Prostate gland (tissue), 2 donors: ENCODE measurements at regions not wholly inside any gene's neighbourhood (a gene's known extent, or its start where the extent isn't known, plus 50 kb on each side); places are given as distances from the start of the nearest gene placed in this dataset.

Source experiments
- POLR2A ChIP-seq: fragments of 450-650 bp; IDR thresholded peaks from one replicate; pipeline ENCODE4 v1.6.1; 2016; ENCODE audit warnings: antibody characterized with exemption, mild to moderate bottlenecking
- TF ChIP-seq, protein P1 (sequence below), 4 experiments: fragments of 200-600 bp in 2 of 4; fragments of 450-650 bp in 2 of 4; sonication (generic) in 2 of 4; IDR thresholded peaks; 1 replicate in 3 of 4; 2 replicates in 1 of 4; pipeline ENCODE4 v1.5.1; 2016 to 2019; ENCODE audit warnings: antibody characterized with exemption in 4 of 4, mild to moderate bottlenecking in 2 of 4, moderate library complexity in 2 of 4

GRCh38 chr6:14328163-14328562 lies 210.6 kb downstream of the CD83 start:
- TF ChIP-seq, protein P1, sequence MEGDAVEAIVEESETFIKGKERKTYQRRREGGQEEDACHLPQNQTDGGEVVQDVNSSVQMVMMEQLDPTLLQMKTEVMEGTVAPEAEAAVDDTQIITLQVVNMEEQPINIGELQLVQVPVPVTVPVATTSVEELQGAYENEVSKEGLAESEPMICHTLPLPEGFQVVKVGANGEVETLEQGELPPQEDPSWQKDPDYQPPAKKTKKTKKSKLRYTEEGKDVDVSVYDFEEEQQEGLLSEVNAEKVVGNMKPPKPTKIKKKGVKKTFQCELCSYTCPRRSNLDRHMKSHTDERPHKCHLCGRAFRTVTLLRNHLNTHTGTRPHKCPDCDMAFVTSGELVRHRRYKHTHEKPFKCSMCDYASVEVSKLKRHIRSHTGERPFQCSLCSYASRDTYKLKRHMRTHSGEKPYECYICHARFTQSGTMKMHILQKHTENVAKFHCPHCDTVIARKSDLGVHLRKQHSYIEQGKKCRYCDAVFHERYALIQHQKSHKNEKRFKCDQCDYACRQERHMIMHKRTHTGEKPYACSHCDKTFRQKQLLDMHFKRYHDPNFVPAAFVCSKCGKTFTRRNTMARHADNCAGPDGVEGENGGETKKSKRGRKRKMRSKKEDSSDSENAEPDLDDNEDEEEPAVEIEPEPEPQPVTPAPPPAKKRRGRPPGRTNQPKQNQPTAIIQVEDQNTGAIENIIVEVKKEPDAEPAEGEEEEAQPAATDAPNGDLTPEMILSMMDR (IDR thresholded peaks at IDR 0.05), result no peak
- TF ChIP-seq POLR2A, result no peak
